ENCODE measurements at regions not wholly inside any gene's neighbourhood (a gene's known extent, or its start where the extent isn't known, plus 50 kb on each side); places are given as distances from the start of the nearest gene placed in this dataset.

DNA sequence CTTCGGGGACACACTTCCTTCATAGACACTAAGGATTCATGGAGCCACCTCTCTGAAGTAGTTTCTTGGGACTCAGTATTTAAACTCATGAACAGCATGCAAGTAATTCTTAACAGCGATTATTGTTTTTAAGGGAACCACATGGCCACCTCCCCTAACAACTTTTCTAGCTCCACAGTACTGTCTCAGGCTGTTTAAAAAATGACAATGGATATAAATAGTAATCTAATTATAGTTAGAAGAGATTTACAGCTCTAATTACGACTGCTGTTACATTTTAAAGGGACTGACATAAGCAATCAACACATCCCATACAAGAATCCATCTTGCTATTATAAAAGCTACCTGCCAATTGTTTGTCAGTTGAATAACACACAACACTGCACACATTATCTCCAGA lies 72.1 kb upstream of the HDGFL1 start:
- TF ChIP-seq TAF1 (IDR thresholded peaks at IDR 0.05; ENCODE audit: borderline replicate concordance, insufficient read depth, low read length): no peak
- TF ChIP-seq FOXP2 (optimal IDR thresholded peaks at IDR 0.05; ENCODE audit: borderline replicate concordance, extremely low read depth, extremely low read length, insufficient read depth): no peak
- no peak for TF ChIP-seq SIN3A (IDR thresholded peaks at IDR 0.05; ENCODE audit: borderline replicate concordance, insufficient read depth, low read length)
- TF ChIP-seq, protein P1, sequence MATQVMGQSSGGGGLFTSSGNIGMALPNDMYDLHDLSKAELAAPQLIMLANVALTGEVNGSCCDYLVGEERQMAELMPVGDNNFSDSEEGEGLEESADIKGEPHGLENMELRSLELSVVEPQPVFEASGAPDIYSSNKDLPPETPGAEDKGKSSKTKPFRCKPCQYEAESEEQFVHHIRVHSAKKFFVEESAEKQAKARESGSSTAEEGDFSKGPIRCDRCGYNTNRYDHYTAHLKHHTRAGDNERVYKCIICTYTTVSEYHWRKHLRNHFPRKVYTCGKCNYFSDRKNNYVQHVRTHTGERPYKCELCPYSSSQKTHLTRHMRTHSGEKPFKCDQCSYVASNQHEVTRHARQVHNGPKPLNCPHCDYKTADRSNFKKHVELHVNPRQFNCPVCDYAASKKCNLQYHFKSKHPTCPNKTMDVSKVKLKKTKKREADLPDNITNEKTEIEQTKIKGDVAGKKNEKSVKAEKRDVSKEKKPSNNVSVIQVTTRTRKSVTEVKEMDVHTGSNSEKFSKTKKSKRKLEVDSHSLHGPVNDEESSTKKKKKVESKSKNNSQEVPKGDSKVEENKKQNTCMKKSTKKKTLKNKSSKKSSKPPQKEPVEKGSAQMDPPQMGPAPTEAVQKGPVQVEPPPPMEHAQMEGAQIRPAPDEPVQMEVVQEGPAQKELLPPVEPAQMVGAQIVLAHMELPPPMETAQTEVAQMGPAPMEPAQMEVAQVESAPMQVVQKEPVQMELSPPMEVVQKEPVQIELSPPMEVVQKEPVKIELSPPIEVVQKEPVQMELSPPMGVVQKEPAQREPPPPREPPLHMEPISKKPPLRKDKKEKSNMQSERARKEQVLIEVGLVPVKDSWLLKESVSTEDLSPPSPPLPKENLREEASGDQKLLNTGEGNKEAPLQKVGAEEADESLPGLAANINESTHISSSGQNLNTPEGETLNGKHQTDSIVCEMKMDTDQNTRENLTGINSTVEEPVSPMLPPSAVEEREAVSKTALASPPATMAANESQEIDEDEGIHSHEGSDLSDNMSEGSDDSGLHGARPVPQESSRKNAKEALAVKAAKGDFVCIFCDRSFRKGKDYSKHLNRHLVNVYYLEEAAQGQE (IDR thresholded peaks at IDR 0.05; ENCODE audit: insufficient read depth in 1 of 2, low read depth in 2 of 2, low read length in 2 of 2): no peak
- TF ChIP-seq POLR2AphosphoS5 (IDR thresholded peaks at IDR 0.05; ENCODE audit: low read depth, low read length): no peak

DNA sequence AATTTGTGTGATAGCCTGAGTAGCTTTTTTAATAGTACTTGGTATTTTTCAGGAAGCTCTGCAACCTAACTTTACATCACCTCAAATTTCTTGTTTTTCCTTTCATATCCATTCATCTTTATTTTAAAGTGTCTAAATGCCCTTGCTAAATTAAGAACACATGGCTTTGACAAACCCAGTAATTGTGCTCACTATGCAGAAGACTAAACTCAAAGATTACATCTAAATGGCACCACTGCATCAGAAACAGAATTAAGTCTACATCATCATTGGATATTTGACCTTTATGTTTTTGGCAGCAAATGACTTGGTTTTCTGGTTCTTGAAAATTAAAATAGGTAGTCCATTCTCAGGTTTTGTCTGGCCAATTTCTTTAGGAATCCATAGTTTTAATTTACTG lies 69.6 kb upstream of the HDGFL1 start:
- TF ChIP-seq SIN3A (IDR thresholded peaks at IDR 0.05; ENCODE audit: borderline replicate concordance, insufficient read depth, low read length) (no peak), TAF1 (IDR thresholded peaks at IDR 0.05; ENCODE audit: borderline replicate concordance, insufficient read depth, low read length) (no peak), FOXP2 (optimal IDR thresholded peaks at IDR 0.05; ENCODE audit: borderline replicate concordance, extremely low read depth, extremely low read length, insufficient read depth) (no peak), POLR2AphosphoS5 (IDR thresholded peaks at IDR 0.05; ENCODE audit: low read depth, low read length) (no peak)

DNA sequence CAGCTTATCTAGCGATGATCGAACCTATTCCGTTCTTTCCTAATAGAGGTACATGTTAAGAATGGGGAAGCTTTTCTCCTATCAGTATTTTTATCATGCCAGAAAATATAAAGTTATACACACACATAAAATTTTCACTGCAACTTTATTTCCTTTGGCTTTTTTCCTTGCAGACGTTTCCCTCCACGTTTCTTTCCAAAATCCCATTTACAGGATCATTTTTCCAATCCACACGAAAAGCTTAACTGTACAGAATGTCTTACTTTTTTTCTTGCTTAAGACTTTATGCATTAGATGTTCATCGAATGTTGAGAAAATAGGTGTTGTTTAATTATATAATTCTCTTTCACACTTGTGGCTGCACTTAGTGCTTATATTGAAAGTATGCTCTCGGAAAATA lies 62.9 kb upstream of the HDGFL1 start:
- TF ChIP-seq, protein P1 (IDR thresholded peaks at IDR 0.05; ENCODE audit: insufficient read depth in 1 of 2, low read depth in 2 of 2, low read length in 2 of 2): no peak
- TF ChIP-seq SIN3A (IDR thresholded peaks at IDR 0.05; ENCODE audit: borderline replicate concordance, insufficient read depth, low read length): no peak
- no peak for TF ChIP-seq FOXP2 (optimal IDR thresholded peaks at IDR 0.05; ENCODE audit: borderline replicate concordance, extremely low read depth, extremely low read length, insufficient read depth)
- TF ChIP-seq POLR2AphosphoS5 (IDR thresholded peaks at IDR 0.05; ENCODE audit: low read depth, low read length): no peak
- no peak for TF ChIP-seq TAF1 (IDR thresholded peaks at IDR 0.05; ENCODE audit: borderline replicate concordance, insufficient read depth, low read length)

DNA sequence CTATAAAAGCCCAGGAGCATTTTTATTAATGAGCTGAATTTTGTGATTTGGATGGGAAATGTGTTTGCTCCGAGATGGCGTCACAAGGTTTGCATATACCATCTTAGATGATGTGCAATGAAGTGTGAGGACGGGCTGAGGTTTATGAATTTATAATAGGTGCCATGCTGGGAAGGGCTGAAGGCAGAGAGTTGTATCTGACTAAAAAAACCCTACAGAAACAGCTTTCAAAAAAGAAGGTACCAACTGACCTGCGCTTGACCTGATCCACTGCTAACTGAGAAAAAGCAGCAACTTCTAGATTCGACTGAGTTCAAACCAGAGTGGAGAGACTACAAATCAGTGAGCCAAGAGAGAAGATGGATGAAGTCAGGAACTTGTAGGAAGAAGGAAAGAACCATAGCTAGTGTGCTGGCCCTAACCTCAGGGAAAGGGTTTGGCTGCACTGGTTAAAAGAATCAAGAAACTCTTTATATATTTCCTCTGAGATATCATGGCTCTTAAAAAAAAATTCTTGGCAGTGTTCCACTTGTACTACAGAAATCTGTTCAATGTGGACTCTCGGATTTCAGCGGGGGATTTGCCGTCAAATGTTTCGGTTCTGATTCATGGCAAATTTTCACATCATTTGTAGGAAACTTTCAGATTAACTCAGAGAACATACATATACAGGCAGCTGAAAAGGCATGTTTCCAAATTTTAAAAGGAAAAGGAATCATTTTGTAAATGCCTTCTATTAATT lies 56.5 kb upstream of the HDGFL1 start:
- TF ChIP-seq POLR2AphosphoS5 (IDR thresholded peaks at IDR 0.05; ENCODE audit: low read depth, low read length) (no peak), SIN3A (IDR thresholded peaks at IDR 0.05; ENCODE audit: borderline replicate concordance, insufficient read depth, low read length) (no peak), FOXP2 (optimal IDR thresholded peaks at IDR 0.05; ENCODE audit: borderline replicate concordance, extremely low read depth, extremely low read length, insufficient read depth) (no peak), TAF1 (IDR thresholded peaks at IDR 0.05; ENCODE audit: borderline replicate concordance, insufficient read depth, low read length) (no peak)
- TF ChIP-seq, protein P1 (IDR thresholded peaks at IDR 0.05; ENCODE audit: insufficient read depth in 1 of 2, low read depth in 2 of 2, low read length in 2 of 2): no peak

DNA sequence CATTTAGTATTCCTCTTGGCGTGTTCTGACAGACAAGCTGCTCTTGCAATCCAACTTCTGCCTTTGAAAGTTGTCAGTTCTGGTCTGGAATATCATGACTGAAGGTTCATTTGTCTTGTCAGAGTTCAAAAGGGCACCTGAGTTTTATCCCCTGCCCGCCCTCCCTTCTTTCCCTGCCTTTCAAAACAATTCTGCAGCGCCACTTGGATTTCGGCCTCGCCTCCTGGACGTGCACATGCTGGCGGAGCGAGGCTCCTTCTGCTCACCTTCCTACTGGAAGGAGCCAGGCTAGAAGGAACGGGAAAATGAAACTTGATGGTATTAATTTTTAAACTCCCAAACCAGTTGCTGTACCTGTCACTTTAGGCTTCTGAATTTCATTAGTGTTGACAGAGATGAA lies 55.7 kb upstream of the HDGFL1 start:
- no peak for TF ChIP-seq TAF1 (IDR thresholded peaks at IDR 0.05; ENCODE audit: borderline replicate concordance, insufficient read depth, low read length)
- TF ChIP-seq POLR2AphosphoS5 (IDR thresholded peaks at IDR 0.05; ENCODE audit: low read depth, low read length): no peak
- TF ChIP-seq SIN3A (IDR thresholded peaks at IDR 0.05; ENCODE audit: borderline replicate concordance, insufficient read depth, low read length): no peak
- no peak for TF ChIP-seq FOXP2 (optimal IDR thresholded peaks at IDR 0.05; ENCODE audit: borderline replicate concordance, extremely low read depth, extremely low read length, insufficient read depth)
- TF ChIP-seq, protein P1 (IDR thresholded peaks at IDR 0.05; ENCODE audit: insufficient read depth in 1 of 2, low read depth in 2 of 2, low read length in 2 of 2): no peak
